ENCODE measurements at regions not wholly inside any gene's neighbourhood (a gene's known extent, or its start where the extent isn't known, plus 50 kb on each side); places are given as distances from the start of the nearest gene placed in this dataset.

DNA sequence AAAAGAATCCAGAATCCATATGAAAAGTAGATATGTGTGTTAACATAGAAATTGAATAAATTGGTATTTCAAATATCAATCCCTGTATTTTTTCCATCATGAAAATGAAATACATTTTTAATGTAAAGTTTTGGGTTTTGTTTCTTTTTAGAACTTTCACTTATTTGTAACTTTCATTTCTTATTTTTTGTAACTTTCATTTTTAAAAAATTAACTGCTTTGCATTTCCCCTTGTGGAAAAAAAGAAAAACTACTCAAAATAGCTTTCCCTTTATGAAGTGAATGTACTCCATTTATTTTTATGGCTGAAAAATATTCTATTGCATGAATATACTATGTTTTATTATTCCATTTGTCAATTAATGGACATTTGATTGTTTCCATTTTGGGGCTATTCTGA is 75.6 kb upstream of the SMNDC1 start:
- TF ChIP-seq, protein P1, sequence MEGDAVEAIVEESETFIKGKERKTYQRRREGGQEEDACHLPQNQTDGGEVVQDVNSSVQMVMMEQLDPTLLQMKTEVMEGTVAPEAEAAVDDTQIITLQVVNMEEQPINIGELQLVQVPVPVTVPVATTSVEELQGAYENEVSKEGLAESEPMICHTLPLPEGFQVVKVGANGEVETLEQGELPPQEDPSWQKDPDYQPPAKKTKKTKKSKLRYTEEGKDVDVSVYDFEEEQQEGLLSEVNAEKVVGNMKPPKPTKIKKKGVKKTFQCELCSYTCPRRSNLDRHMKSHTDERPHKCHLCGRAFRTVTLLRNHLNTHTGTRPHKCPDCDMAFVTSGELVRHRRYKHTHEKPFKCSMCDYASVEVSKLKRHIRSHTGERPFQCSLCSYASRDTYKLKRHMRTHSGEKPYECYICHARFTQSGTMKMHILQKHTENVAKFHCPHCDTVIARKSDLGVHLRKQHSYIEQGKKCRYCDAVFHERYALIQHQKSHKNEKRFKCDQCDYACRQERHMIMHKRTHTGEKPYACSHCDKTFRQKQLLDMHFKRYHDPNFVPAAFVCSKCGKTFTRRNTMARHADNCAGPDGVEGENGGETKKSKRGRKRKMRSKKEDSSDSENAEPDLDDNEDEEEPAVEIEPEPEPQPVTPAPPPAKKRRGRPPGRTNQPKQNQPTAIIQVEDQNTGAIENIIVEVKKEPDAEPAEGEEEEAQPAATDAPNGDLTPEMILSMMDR (conservative IDR thresholded peaks at IDR 0.05; ENCODE audit: low read depth, low read length), result no peak
- TF ChIP-seq EZH2 (IDR thresholded peaks at IDR 0.05; ENCODE audit: borderline replicate concordance, low read depth, low read length, poor library complexity, severe bottlenecking), result no peak

All from A673 (cell line).